Mesenchymal stem cell (in vitro differentiated cells and primary cell): ENCODE measurements at regions not wholly inside any gene's neighbourhood (a gene's known extent, or its start where the extent isn't known, plus 50 kb on each side); places are given as distances from the start of the nearest gene placed in this dataset.

Source experiments
- DNase-seq: peaks from one replicate; pipeline ENCODE4 v3.0.0-alpha.2; 2013
- H2AFZ ChIP-seq: one replicate; pipeline ENCODE4 v1.6.1; 2013; ENCODE audit warnings: low read depth, mild to moderate bottlenecking, control low read depth, inconsistent platforms, low read length, moderate library complexity
- H2AK5ac ChIP-seq: 2 replicates; pipeline ENCODE4 v1.6.1; 2013; ENCODE audit warnings: low read length, moderate library complexity, mild to moderate bottlenecking, inconsistent platforms; ENCODE audit not compliant: severe bottlenecking
- H2BK120ac ChIP-seq: one replicate; pipeline ENCODE4 v1.6.1; 2013; ENCODE audit warnings: low read depth, mild to moderate bottlenecking, inconsistent platforms, low read length, moderate library complexity
- H2BK12ac ChIP-seq, 2 experiments: one replicate each; pipeline ENCODE4 v1.6.1; 2013; ENCODE audit warnings: inconsistent platforms in 2 of 2, low read length in 2 of 2, mild to moderate bottlenecking in 2 of 2, moderate library complexity in 2 of 2, control low read depth in 1 of 2
- H2BK15ac ChIP-seq: one replicate; pipeline ENCODE4 v1.6.1; 2013; ENCODE audit warnings: mild to moderate bottlenecking, low read depth, inconsistent platforms; ENCODE audit not compliant: poor library complexity, severe bottlenecking
- H2BK5ac ChIP-seq: 2 replicates; pipeline ENCODE4 v1.6.1; 2013; ENCODE audit warnings: low read depth, mild to moderate bottlenecking, low read length, control low read depth, inconsistent platforms; ENCODE audit not compliant: poor library complexity, severe bottlenecking
- H3K14ac ChIP-seq, 2 experiments: one replicate each; pipeline ENCODE4 v1.6.1; 2013; ENCODE audit warnings: inconsistent platforms in 2 of 2, low read length in 2 of 2, control low read depth in 1 of 2, mild to moderate bottlenecking in 1 of 2, moderate library complexity in 1 of 2
- H3K18ac ChIP-seq, 2 experiments: one replicate each; pipeline ENCODE4 v1.6.1; 2013; ENCODE audit warnings: inconsistent platforms in 2 of 2, low read length in 2 of 2, control low read depth in 1 of 2, low read depth in 1 of 2, mild to moderate bottlenecking in 1 of 2
- H3K23ac ChIP-seq, 2 experiments: one replicate each; pipeline ENCODE4 v1.6.1; 2013; ENCODE audit warnings: inconsistent platforms in 2 of 2, low read length in 2 of 2, mild to moderate bottlenecking in 2 of 2, moderate library complexity in 2 of 2, control low read depth in 1 of 2
- H3K27ac ChIP-seq: 2 replicates; pipeline ENCODE4 v1.5.1; 2013; ENCODE audit warnings: mild to moderate bottlenecking, moderate library complexity, low read length, control low read depth, inconsistent platforms; ENCODE audit not compliant: poor library complexity, severe bottlenecking
- H3K27me3 ChIP-seq, 2 experiments: 2 replicates each; pipeline versions ENCODE4 v1.6.1 to v1.7.0; 2013; ENCODE audit warnings: low read length in 2 of 2, mild to moderate bottlenecking in 2 of 2, moderate library complexity in 2 of 2, control low read depth in 1 of 2, inconsistent platforms in 1 of 2; ENCODE audit not compliant: control insufficient read depth in 1 of 2, insufficient read depth in 1 of 2
- H3K36me3 ChIP-seq, 2 experiments: 2 replicates each; pipeline versions ENCODE4 v1.6.1 to v1.7.0; 2013; ENCODE audit warnings: low read length in 2 of 2, control low read depth in 1 of 2, inconsistent platforms in 1 of 2, low read depth in 1 of 2, mild to moderate bottlenecking in 1 of 2; ENCODE audit not compliant: insufficient read depth in 2 of 2, control insufficient read depth in 1 of 2
- H3K4ac ChIP-seq, 2 experiments: one replicate each; pipeline ENCODE4 v1.6.1; 2013; ENCODE audit warnings: inconsistent platforms in 2 of 2, low read length in 2 of 2, mild to moderate bottlenecking in 2 of 2, moderate library complexity in 2 of 2, control low read depth in 1 of 2, low read depth in 1 of 2
- H3K4me1 ChIP-seq: 2 replicates; pipeline ENCODE4 v1.6.1; 2013; ENCODE audit warnings: low read depth, low read length, control low read depth; ENCODE audit not compliant: control insufficient read depth, insufficient read depth
- H3K4me2 ChIP-seq: 2 replicates; pipeline ENCODE4 v1.6.1; 2013; ENCODE audit warnings: low read length, mild to moderate bottlenecking, inconsistent platforms; ENCODE audit not compliant: poor library complexity, severe bottlenecking
- H3K4me3 ChIP-seq, 2 experiments: 2 replicates each; pipeline versions ENCODE4 v1.5.1 to v1.7.0; 2013; ENCODE audit warnings: low read length in 2 of 2, mild to moderate bottlenecking in 2 of 2, control low read depth in 1 of 2, low read depth in 1 of 2; ENCODE audit not compliant: insufficient read depth in 1 of 2
- H3K79me1 ChIP-seq: replicated peaks from 2 replicates; pipeline ENCODE4 v1.6.1; 2013; ENCODE audit warnings: mild to moderate bottlenecking, control low read depth, low read length, inconsistent platforms; ENCODE audit not compliant: poor library complexity, severe bottlenecking
- H3K9ac ChIP-seq: 2 replicates; pipeline ENCODE4 v1.7.0; 2013; ENCODE audit warnings: mild to moderate bottlenecking, low read length, moderate library complexity
- H3K9me3 ChIP-seq: 2 replicates; pipeline ENCODE4 v1.7.0; 2013; ENCODE audit warnings: mild to moderate bottlenecking, low read length; ENCODE audit not compliant: control insufficient read depth
- H4K8ac ChIP-seq: one replicate; pipeline ENCODE4 v1.6.1; 2013; ENCODE audit warnings: inconsistent platforms, mild to moderate bottlenecking, low read length, moderate library complexity
- H4K91ac ChIP-seq: one replicate; pipeline ENCODE4 v1.6.1; 2013; ENCODE audit warnings: mild to moderate bottlenecking, low read length, inconsistent platforms
- WGBS: methylation state at CpG from one replicate; pipeline ENCODE4 v1.1.7; 2013; ENCODE audit warnings: mixed read lengths; 5-methylcytosine and 5-hydroxymethylcytosine counted together

DNA sequence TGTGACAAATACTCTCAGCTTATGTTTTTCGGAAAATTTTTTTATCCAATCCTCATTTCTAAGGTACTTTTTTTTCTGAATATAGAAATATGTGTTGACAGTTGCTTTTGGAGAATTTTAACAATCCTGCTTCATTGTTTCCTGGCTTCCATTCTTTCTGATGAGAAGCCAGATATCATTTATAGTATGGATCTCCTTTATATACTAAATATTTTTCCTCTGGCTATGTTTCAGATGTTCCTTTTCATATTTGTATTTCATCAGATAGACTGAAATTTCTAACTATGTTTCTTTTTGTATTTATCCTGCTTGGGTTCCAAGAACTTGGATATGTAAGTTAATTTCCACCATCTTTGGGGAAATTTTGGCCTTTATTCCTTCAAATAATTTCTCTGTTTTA, 138.9 kb upstream of the CDH11 start:
- no CpG with 5 or more reads among the region's 1 CpG for WGBS
- H2BK120ac ChIP-seq, result no peak overlapping the region

GRCh38 chr16:65254144-65254543, 132.3 kb upstream of the CDH11 start:
- no peak for DNase-seq
- Histone ChIP-seq H3K9me3 (peaks cover 2% of the 10 kb centered on the region), H2BK12ac (no peak overlapping the region), H3K79me1 (no peaks in the 10 kb centered on the region), H3K9ac (no peak overlapping the region), H3K14ac (no peak overlapping the region), H3K18ac (no peak overlapping the region), H3K36me3 (no peaks in the 10 kb centered on the region), H3K4me2 (no peak overlapping the region), H3K23ac (no peak overlapping the region), H3K4me3 (no peak overlapping the region), H4K91ac (no peak overlapping the region), H2BK120ac (no peak overlapping the region), H3K27me3 (no peaks in the 10 kb centered on the region), H2AK5ac (no peak overlapping the region), H4K8ac (no peak overlapping the region), H3K4ac (no peak overlapping the region), H3K4me1 (no peaks in the 10 kb centered on the region), H2BK15ac (no peak overlapping the region), H3K27ac (no peak overlapping the region), H2BK5ac (no peak overlapping the region), H2AFZ (no peak overlapping the region)
- 100% methylated on average over 1 of the region's 1 CpG for WGBS

More for the DNA sequence above, 138.9 kb upstream of the CDH11 start:
- no peak for DNase-seq
- Histone ChIP-seq H4K91ac (no peak overlapping the region), H3K9me3 (peaks cover 12% of the 10 kb centered on the region), H3K4me2 (no peak overlapping the region), H3K4me3 (no peak overlapping the region), H3K14ac (no peak overlapping the region), H2AFZ (no peak overlapping the region), H3K27me3 (no peaks in the 10 kb centered on the region), H2BK12ac (no peak overlapping the region), H3K79me1 (no peaks in the 10 kb centered on the region), H3K27ac (no peak overlapping the region), H3K36me3 (no peaks in the 10 kb centered on the region), H3K9ac (no peak overlapping the region), H3K18ac (no peak overlapping the region), H2AK5ac (no peak overlapping the region), H2BK15ac (no peak overlapping the region), H2BK5ac (no peak overlapping the region), H3K4me1 (no peaks in the 10 kb centered on the region), H3K4ac (no peak overlapping the region), H3K23ac (no peak overlapping the region), H4K8ac (no peak overlapping the region)

GRCh38 chr16:65249768-65250167, 127.9 kb upstream of the CDH11 start:
- no peaks in the 10 kb centered on the region for H3K4me1 ChIP-seq

DNA sequence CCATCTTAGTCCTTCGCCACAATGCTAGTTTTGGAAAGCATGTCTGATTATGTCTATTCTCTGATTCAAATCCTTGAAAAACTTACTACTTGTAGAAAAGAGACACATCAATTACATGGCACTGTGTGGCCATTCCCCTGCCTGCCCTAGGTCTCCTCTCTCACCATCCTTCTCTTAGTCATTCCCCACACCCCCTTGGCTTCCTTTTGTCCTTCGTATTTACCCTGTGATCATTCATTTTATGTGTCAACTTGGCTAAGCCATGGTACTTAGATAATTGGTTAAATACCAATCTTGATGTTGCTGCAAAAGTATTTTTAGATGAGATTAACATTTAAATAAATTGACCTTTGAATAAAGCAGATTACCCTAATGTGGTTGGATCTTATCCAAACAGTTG, 122.9 kb upstream of the CDH11 start:
- no peaks in the 10 kb centered on the region for H3K79me1 ChIP-seq
- no peak overlapping the region for H2AK5ac ChIP-seq
- H2BK5ac ChIP-seq, result no peak overlapping the region
- H3K4me3 ChIP-seq, result no peak overlapping the region
- no peaks in the 10 kb centered on the region for H3K27me3 ChIP-seq
- no peaks in the 10 kb centered on the region for H3K36me3 ChIP-seq
- H4K91ac ChIP-seq, result no peak overlapping the region
- no peak overlapping the region for H2BK15ac ChIP-seq
- H3K9ac ChIP-seq, result no peak overlapping the region
- 77% methylated on average over 1 of the region's 2 CpGs for WGBS
- H2AFZ ChIP-seq, result no peak overlapping the region
- no peak overlapping the region for H4K8ac ChIP-seq
- H2BK120ac ChIP-seq, result no peak overlapping the region
- no peak for DNase-seq
- no peak overlapping the region for H2BK12ac ChIP-seq
- no peaks in the 10 kb centered on the region for H3K4me1 ChIP-seq
- H3K4me2 ChIP-seq, result no peak overlapping the region
- H3K18ac ChIP-seq, result no peak overlapping the region
- no peak overlapping the region for H3K23ac ChIP-seq
- H3K9me3 ChIP-seq, result no peaks in the 10 kb centered on the region
- H3K27ac ChIP-seq, result no peak overlapping the region
- H3K14ac ChIP-seq, result no peak overlapping the region
- no peak overlapping the region for H3K4ac ChIP-seq

More at GRCh38 chr16:65249768-65250167, 127.9 kb upstream of the CDH11 start:
- H3K18ac ChIP-seq, result peak overlapping the region in 1 of 2 experiments; percentile 8
- H3K4ac ChIP-seq, result no peak overlapping the region
- H3K9ac ChIP-seq, result peak overlapping the region; percentile 68
- no peaks in the 10 kb centered on the region for H3K79me1 ChIP-seq
- no peak overlapping the region for H2BK15ac ChIP-seq
- H3K4me2 ChIP-seq, result no peak overlapping the region
- H2BK120ac ChIP-seq, result no peak overlapping the region
- no peaks in the 10 kb centered on the region for H3K9me3 ChIP-seq
- H3K4me3 ChIP-seq, result peak overlapping the region in 1 of 2 experiments; percentile 19
- H3K36me3 ChIP-seq, result no peaks in the 10 kb centered on the region
- H3K27me3 ChIP-seq, result no peaks in the 10 kb centered on the region
- peak overlapping the region in 1 of 2 experiments; percentile 36 for H3K14ac ChIP-seq
- no peak overlapping the region for H3K27ac ChIP-seq
- H4K8ac ChIP-seq, result no peak overlapping the region
- H2AFZ ChIP-seq, result no peak overlapping the region
- 41% methylated on average over 7 of the region's 8 CpGs for WGBS
- H4K91ac ChIP-seq, result no peak overlapping the region
- H2AK5ac ChIP-seq, result no peak overlapping the region
- H2BK12ac ChIP-seq, result peak overlapping the region in 1 of 2 experiments; percentile 0
- peak; percentile 60 for DNase-seq
- H3K23ac ChIP-seq, result no peak overlapping the region
- H2BK5ac ChIP-seq, result no peak overlapping the region
